ENCODE measurements at regions not wholly inside any gene's neighbourhood (a gene's known extent, or its start where the extent isn't known, plus 50 kb on each side); places are given as distances from the start of the nearest gene placed in this dataset.

- no peak for TF ChIP-seq POLR2AphosphoS5 (IDR thresholded peaks at IDR 0.05)
- no peak for TF ChIP-seq CTCF (IDR thresholded peaks at IDR 0.05)
Observed at GRCh38 chr4:156476359-156476758, 495.2 kb downstream of the PDGFC start.

All from esophagus muscularis mucosa (tissue), 3 donors.